ENCODE measurements at regions not wholly inside any gene's neighbourhood (a gene's known extent, or its start where the extent isn't known, plus 50 kb on each side); places are given as distances from the start of the nearest gene placed in this dataset.

GRCh38 chr6:15044146-15044882 is 201.6 kb upstream of the JARID2 start (continued):
- no peak for TF ChIP-seq ZNF720 (CRISPR knock-in tag; IDR thresholded peaks at IDR 0.05)
- peak; percentile 96 for TF ChIP-seq RBAK (CRISPR knock-in tag; IDR thresholded peaks at IDR 0.05)
- TF ChIP-seq RNF2 (conservative IDR thresholded peaks at IDR 0.05; ENCODE audit: low read depth): no peak
- no peak for TF ChIP-seq ZNF691 (CRISPR knock-in tag; IDR thresholded peaks at IDR 0.05; ENCODE audit: borderline replicate concordance, low read depth)
- TF ChIP-seq SOX6 (IDR thresholded peaks at IDR 0.05): no peak
- peak; percentile 97 for TF ChIP-seq SOX6 (CRISPR knock-in tag; IDR thresholded peaks at IDR 0.05)
- 0 out of 2 replicates have a peak, but pooled peaks have one; percentile 34 for TF ChIP-seq POGZ (CRISPR knock-in tag; IDR thresholded peaks at IDR 0.05)
- TF ChIP-seq FOXA3 (CRISPR knock-in tag; IDR thresholded peaks at IDR 0.05): peak; percentile 40; the same call in 1 of the 2 replicates
- TF ChIP-seq EZH2 (conservative IDR thresholded peaks at IDR 0.05; ENCODE audit: low read depth, low read length): no peak
- no peak for TF ChIP-seq ZNF432 (CRISPR knock-in tag; IDR thresholded peaks at IDR 0.05; ENCODE audit: borderline replicate concordance)
- TF ChIP-seq ZNF841 (CRISPR knock-in tag; IDR thresholded peaks at IDR 0.05; ENCODE audit: borderline replicate concordance): no peak
- TF ChIP-seq SETDB1 (CRISPR knock-in tag; IDR thresholded peaks at IDR 0.05; ENCODE audit: borderline replicate concordance): no peak
- peak; percentile 46; the same call in 1 of the 2 replicates for TF ChIP-seq ZNF292 (CRISPR knock-in tag; IDR thresholded peaks at IDR 0.05; ENCODE audit: borderline replicate concordance, low read depth)
- peak; percentile 78; the same call in 1 of the 2 replicates for TF ChIP-seq MIXL1 (CRISPR knock-in tag; IDR thresholded peaks at IDR 0.05)
- 0 out of 2 replicates have a peak, but pooled peaks have one; percentile 20 for TF ChIP-seq CREM (IDR thresholded peaks at IDR 0.05)
- no peak for TF ChIP-seq CREM (CRISPR knock-in tag; IDR thresholded peaks at IDR 0.05)
- no peak for TF ChIP-seq ZNF20 (CRISPR knock-in tag; IDR thresholded peaks at IDR 0.05)
- no peak for TF ChIP-seq ZNF17 (CRISPR knock-in tag; IDR thresholded peaks at IDR 0.05)
- TF ChIP-seq HNRNPLL (IDR thresholded peaks at IDR 0.05; ENCODE audit: low read depth, low read length, poor library complexity, severe bottlenecking): no peak
- no peak for TF ChIP-seq ZNF280D (CRISPR knock-in tag; IDR thresholded peaks at IDR 0.05)
- no peak for TF ChIP-seq DZIP1 (CRISPR knock-in tag; IDR thresholded peaks at IDR 0.05)
- no peak for TF ChIP-seq ARHGAP35 (CRISPR knock-in tag; IDR thresholded peaks at IDR 0.05; ENCODE audit: borderline replicate concordance)
- no peak for TF ChIP-seq U2AF1 (optimal IDR thresholded peaks at IDR 0.05; ENCODE audit: low read depth, low read length)
- peak; percentile 62 for TF ChIP-seq PHF21A (CRISPR knock-in tag; IDR thresholded peaks at IDR 0.05)
- TF ChIP-seq ARID2 (CRISPR knock-in tag; IDR thresholded peaks at IDR 0.05; ENCODE audit: borderline replicate concordance): no peak
- TF ChIP-seq ZIK1 (CRISPR knock-in tag; IDR thresholded peaks at IDR 0.05; ENCODE audit: borderline replicate concordance, low read depth): no peak

All from HepG2 (cell line).